ENCODE measurements at regions not wholly inside any gene's neighbourhood (a gene's known extent, or its start where the extent isn't known, plus 50 kb on each side); places are given as distances from the start of the nearest gene placed in this dataset.
A peak's percentile ranks its signal among the peaks of the same experiment; 100 is the strongest.

- Mint-ChIP-seq H3K4me3 (ENCODE audit: unreplicated experiment) (no peak overlapping the region), H3K36me3 (ENCODE audit: low read depth) (no peaks in the 10 kb centered on the region)
These were observed 245.1 kb upstream of the RPS6KA3 start for GRCh38 chrX:20511792-20512191.

GRCh38 chrX:20507901-20508620 lies 241.4 kb upstream of the RPS6KA3 start:
- H3K36me3 Mint-ChIP-seq (ENCODE audit: low read depth): no peaks in the 10 kb centered on the region
- peaks cover 4% of the 10 kb centered on the region for H3K4me1 Mint-ChIP-seq (ENCODE audit: low read depth)
- TF ChIP-seq CTCF (IDR thresholded peaks at IDR 0.05): no peak
- H3K9me3 Mint-ChIP-seq (ENCODE audit: low read depth): peaks cover 3% of the 10 kb centered on the region
- no peak overlapping the region for H3K27ac Mint-ChIP-seq (ENCODE audit: unreplicated experiment)
- no peaks in the 10 kb centered on the region for H3K27me3 Mint-ChIP-seq (ENCODE audit: low read depth)
- no peak for DNase-seq (ENCODE audit: low spot score)
- H3K4me3 Mint-ChIP-seq (ENCODE audit: unreplicated experiment): no peak overlapping the region

More at GRCh38 chrX:20511792-20512191, 245.1 kb upstream of the RPS6KA3 start:
- Mint-ChIP-seq H3K27me3 (ENCODE audit: low read depth) (no peaks in the 10 kb centered on the region), H3K4me1 (ENCODE audit: low read depth) (peaks cover 37% of the 10 kb centered on the region), H3K9me3 (ENCODE audit: low read depth) (peaks cover 4% of the 10 kb centered on the region), H3K27ac (ENCODE audit: unreplicated experiment) (peak overlapping the region; percentile 20)
- DNase-seq (ENCODE audit: low spot score): no peak
- TF ChIP-seq CTCF (IDR thresholded peaks at IDR 0.05): no peak

GRCh38 chrX:20506739-20507138 lies 240.0 kb upstream of the RPS6KA3 start:
- Mint-ChIP-seq H3K27me3 (ENCODE audit: low read depth) (no peaks in the 10 kb centered on the region), H3K9me3 (ENCODE audit: low read depth) (peaks cover 3% of the 10 kb centered on the region), H3K27ac (ENCODE audit: unreplicated experiment) (no peak overlapping the region), H3K4me3 (ENCODE audit: unreplicated experiment) (no peak overlapping the region), H3K4me1 (ENCODE audit: low read depth) (no peaks in the 10 kb centered on the region), H3K36me3 (ENCODE audit: low read depth) (no peaks in the 10 kb centered on the region)
- no peak for TF ChIP-seq CTCF (IDR thresholded peaks at IDR 0.05)
- no peak for DNase-seq (ENCODE audit: low spot score)

GRCh38 chrX:20500949-20501348 lies 234.2 kb upstream of the RPS6KA3 start:
- no peak overlapping the region for H3K4me3 Mint-ChIP-seq (ENCODE audit: unreplicated experiment)
- H3K4me1 Mint-ChIP-seq (ENCODE audit: low read depth): peaks cover 8% of the 10 kb centered on the region
- H3K27ac Mint-ChIP-seq (ENCODE audit: unreplicated experiment): no peak overlapping the region
- no peak for TF ChIP-seq CTCF (IDR thresholded peaks at IDR 0.05)
- no peaks in the 10 kb centered on the region for H3K36me3 Mint-ChIP-seq (ENCODE audit: low read depth)
- no peak for DNase-seq (ENCODE audit: low spot score)
- H3K27me3 Mint-ChIP-seq (ENCODE audit: low read depth): no peaks in the 10 kb centered on the region
- H3K9me3 Mint-ChIP-seq (ENCODE audit: low read depth): peaks cover 3% of the 10 kb centered on the region

- DNase-seq (ENCODE audit: low spot score): no peak
- H3K27me3 Mint-ChIP-seq (ENCODE audit: low read depth): no peaks in the 10 kb centered on the region
- H3K9me3 Mint-ChIP-seq (ENCODE audit: low read depth): peaks cover 3% of the 10 kb centered on the region
- H3K27ac Mint-ChIP-seq (ENCODE audit: unreplicated experiment): no peak overlapping the region
- H3K4me1 Mint-ChIP-seq (ENCODE audit: low read depth): peaks cover 8% of the 10 kb centered on the region
- TF ChIP-seq CTCF (IDR thresholded peaks at IDR 0.05): no peak
- H3K36me3 Mint-ChIP-seq (ENCODE audit: low read depth): no peaks in the 10 kb centered on the region
- no peak overlapping the region for H3K4me3 Mint-ChIP-seq (ENCODE audit: unreplicated experiment)
These were observed 233.6 kb upstream of the RPS6KA3 start for GRCh38 chrX:20500171-20500865.
